HepG2 (cell line): ENCODE measurements at regions not wholly inside any gene's neighbourhood (a gene's known extent, or its start where the extent isn't known, plus 50 kb on each side); places are given as distances from the start of the nearest gene placed in this dataset.

Experiments used
- ATAC-seq: fragments of 200-7000 bp; cut with Tn5 transposase; 3 replicates; pipeline ENCODE4 v1.9.1; 2020; ENCODE audit warnings: mild to moderate bottlenecking, moderate library complexity
- BruUV-seq: library from RNA; stranded (reverse); fragments of 400-500 nt; replicated peaks from 2 replicates; lab custom pipeline; 2021; lab: Mats Ljungman, UMichigan
- CTCF ChIA-PET: fragments of 300-600 bp; formaldehyde crosslinking; extraction: SDS; loops from one replicate; lab custom pipeline; 2021; ENCODE audit warnings: low total read pairs, inconsistent platforms, low intra/inter-chr PET ratio; lab: Yijun Ruan, JAX
- POLR2A ChIA-PET: fragments of 350-600 bp; sonication (Branson Sonifier 250); formaldehyde crosslinking; loops from one replicate; lab custom pipeline; 2020; ENCODE audit warnings: antibody characterized with exemption, inconsistent platforms; lab: Yijun Ruan, JAX
- DNase-seq: peaks from one replicate; pipeline ENCODE4 v3.0.0-alpha.2; 2015; ENCODE audit warnings: low spot score
- FAIRE-seq: peaks from 3 replicates; lab custom pipeline; 2011; peaks lifted over from hg19 to GRCh38; lab: Jason Lieb, UNC
- H2AFZ ChIP-seq: one replicate; pipeline ENCODE4 v1.6.1; 2011; ENCODE audit warnings: low read length, inconsistent platforms
- H3K27ac ChIP-seq: fragments of 300-600 bp; 3 replicates; pipeline ENCODE4 v1.8.0; 2011; ENCODE audit warnings: mixed run types, mild to moderate bottlenecking, mixed read lengths, low read length, inconsistent platforms; ENCODE audit not compliant: insufficient read depth; ENCODE audit errors: extremely low read length
- H3K27me3 ChIP-seq, 2 experiments: fragments of 200-600 bp in 1 of 2; 2 replicates in 1 of 2; 3 replicates in 1 of 2; pipeline versions ENCODE4 v1.6.0 to v1.8.0; 2011; ENCODE audit warnings: low read length in 2 of 2, mild to moderate bottlenecking in 2 of 2, moderate library complexity in 2 of 2, inconsistent platforms in 1 of 2; ENCODE audit not compliant: insufficient read depth in 2 of 2, control insufficient read depth in 1 of 2
- H3K36me3 ChIP-seq, 2 experiments: fragments of 200-600 bp in 1 of 2; replicated peaks in 1 of 2; 2 replicates in 1 of 2; 3 replicates in 1 of 2; pipeline versions ENCODE4 v1.5.1 to v1.8.0; 2011; ENCODE audit warnings: low read length in 2 of 2, inconsistent platforms in 1 of 2; ENCODE audit not compliant: insufficient read depth in 2 of 2, control insufficient read depth in 1 of 2
- H3K4me1 ChIP-seq: 2 replicates; pipeline ENCODE4 v1.5.1; 2012; ENCODE audit warnings: low read length, inconsistent platforms; ENCODE audit not compliant: insufficient read depth
- H3K4me2 ChIP-seq: 2 replicates; pipeline ENCODE4 v1.6.0; 2011; ENCODE audit warnings: low read depth, low read length, inconsistent platforms
- H3K4me3 ChIP-seq, 3 experiments: fragments of 200-600 bp in 1 of 3; sonication (generic), shearing (Covaris generic) in 1 of 3; replicated peaks in 1 of 3; 2 replicates each; pipeline ENCODE4 v1.5.1; 2011 to 2016; ENCODE audit warnings: low read length in 3 of 3, inconsistent platforms in 2 of 3, low read depth in 2 of 3, mild to moderate bottlenecking in 2 of 3, control low read depth in 1 of 3, mixed read lengths in 1 of 3; ENCODE audit not compliant: insufficient read depth in 1 of 3
- H3K79me2 ChIP-seq: one replicate; pipeline ENCODE4 v1.6.1; 2011; ENCODE audit warnings: low read length, inconsistent platforms; ENCODE audit not compliant: insufficient read depth
- H3K9ac ChIP-seq: 2 replicates; pipeline ENCODE4 v1.6.0; 2011; ENCODE audit warnings: mild to moderate bottlenecking, low read depth, low read length, inconsistent platforms; ENCODE audit not compliant: insufficient read depth
- H3K9me3 ChIP-seq: 2 replicates; pipeline ENCODE4 v1.5.1; 2012; ENCODE audit warnings: mild to moderate bottlenecking, low read length
- H4K20me1 ChIP-seq: 2 replicates; pipeline ENCODE4 v1.6.0; 2011; ENCODE audit warnings: inconsistent platforms, mild to moderate bottlenecking, low read length, moderate library complexity; ENCODE audit not compliant: insufficient read depth
- ATF7 ChIP-seq, 2 experiments: fragments of 450-650 bp in 1 of 2; sonication (generic) in 1 of 2; formaldehyde crosslinking in 1 of 2; IDR thresholded peaks; 2 replicates each; pipeline versions ENCODE4 v1.4.0 to v1.6.1; 2016 to 2020; ENCODE audit warnings: antibody characterized with exemption in 1 of 2, mild to moderate bottlenecking in 1 of 2, missing genetic modification reagents in 1 of 2
- CREB1 ChIP-seq, 2 experiments: fragments of 450-650 bp in 1 of 2; IDR thresholded peaks; 2 replicates each; pipeline ENCODE4 v1.6.1; 2016 to 2017; ENCODE audit warnings: control low read depth in 1 of 2, mild to moderate bottlenecking in 1 of 2, missing compliant biosample characterization in 1 of 2, missing genetic modification characterization in 1 of 2
- FOXA1 ChIP-seq, 2 experiments: fragments of 450-650 bp in 1 of 2; sonication (generic) in 1 of 2; formaldehyde crosslinking in 1 of 2; IDR thresholded peaks; 2 replicates each; pipeline versions ENCODE4 v1.4.0 to v1.6.1; 2016 to 2020; ENCODE audit warnings: missing genetic modification reagents in 1 of 2
- KLF11 ChIP-seq: IDR thresholded peaks from 2 replicates; pipeline ENCODE4 v1.6.1; 2016; ENCODE audit warnings: missing compliant biosample characterization
- LCORL ChIP-seq, 2 experiments: fragments of 450-650 bp in 1 of 2; sonication (generic) in 1 of 2; formaldehyde crosslinking in 1 of 2; IDR thresholded peaks; 2 replicates each; pipeline versions ENCODE4 v1.5.0 to v1.6.1; 2017 to 2020; ENCODE audit warnings: antibody characterized with exemption in 1 of 2, missing genetic modification reagents in 1 of 2
- TBP ChIP-seq: sonication (generic); formaldehyde crosslinking; IDR thresholded peaks from 2 replicates; pipeline ENCODE4 v1.5.0; 2020; ENCODE audit warnings: missing genetic modification reagents
- TOPORS ChIP-seq: sonication (generic); formaldehyde crosslinking; IDR thresholded peaks from 2 replicates; pipeline ENCODE4 v1.8.0; 2023; ENCODE audit warnings: mild to moderate bottlenecking, missing genetic modification reagents
- ZFY ChIP-seq: sonication (generic); formaldehyde crosslinking; IDR thresholded peaks from 2 replicates; pipeline ENCODE4 v1.4.0; 2020; ENCODE audit warnings: missing genetic modification reagents
- WGBS: methylation state at CpG from one replicate; pipeline ENCODE4 v1.1.6; 2017; ENCODE audit warnings: low lambda C conversion rate; 5-methylcytosine and 5-hydroxymethylcytosine counted together
- in situ Hi-C: cut with HindIII; loops from 2 replicates; pipeline ENCODE4 v1.10.0; 2017; ENCODE audit warnings: low pct_unique_long_range_greater_than_20kb; ENCODE audit not compliant: extremely low pct_ligation_motif_present
- intact Hi-C: fragments of 100-400 bp; cut with micrococcal nuclease; formaldehyde crosslinking; loops from one replicate; pipeline ENCODE4 v1.10.0; 2022; ENCODE audit not compliant: unreplicated experiment

DNA sequence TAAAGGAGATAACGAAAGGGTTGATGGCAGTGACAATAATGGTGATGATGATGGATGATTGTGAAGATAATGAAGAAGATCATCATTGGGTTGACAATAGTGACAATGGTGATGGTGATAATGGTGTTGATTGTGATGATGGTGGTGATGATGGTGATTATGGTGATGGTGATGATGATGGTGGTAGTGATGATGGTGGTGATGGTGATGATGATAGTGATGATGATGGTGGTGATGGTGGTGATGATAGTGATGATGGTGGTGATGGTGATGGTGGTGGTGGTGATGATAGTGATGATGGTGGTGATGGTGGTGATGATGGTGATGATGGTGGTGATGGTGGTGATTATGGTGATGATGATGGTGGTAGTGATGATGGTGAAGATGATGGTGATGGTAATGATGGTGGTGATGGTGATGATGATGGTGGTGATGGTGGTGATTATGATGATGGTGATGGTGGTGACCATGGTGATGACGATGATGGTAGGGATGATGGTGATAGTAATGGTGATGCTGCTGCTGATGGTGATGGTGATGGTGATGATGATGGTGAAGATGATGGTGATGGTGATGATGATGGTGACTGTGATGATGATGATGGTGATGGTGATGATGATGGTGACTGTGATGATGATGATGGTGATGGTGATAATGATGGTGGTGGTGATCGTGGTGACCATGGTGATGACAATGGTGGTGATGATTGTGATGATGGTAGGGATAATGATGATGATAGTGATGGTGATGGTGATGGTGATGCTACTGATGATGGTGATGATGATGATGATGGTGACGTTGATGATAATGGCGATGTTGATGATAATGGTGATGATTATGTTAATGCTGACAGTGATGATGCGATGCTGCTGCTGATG, 61.6 kb upstream of the NKX1-1 start:
- no peaks in the 10 kb centered on the region for H3K36me3 ChIP-seq
- no peak overlapping the region for H3K27ac ChIP-seq
- H2AFZ ChIP-seq = no peak overlapping the region
- ATAC-seq = no peak
- TF ChIP-seq TOPORS (CRISPR knock-in tag) (no peak), LCORL (IDR thresholded peaks at IDR 0.05) (0 out of 2 replicates have a peak, but pooled peaks have one; percentile 6), LCORL (CRISPR knock-in tag; IDR thresholded peaks at IDR 0.05) (no peak), ZFY (CRISPR knock-in tag) (no peak), TBP (CRISPR knock-in tag) (no peak), FOXA1 (IDR thresholded peaks at IDR 0.05) (0 out of 2 replicates have a peak, but pooled peaks have one; percentile 4), FOXA1 (CRISPR knock-in tag; IDR thresholded peaks at IDR 0.05) (no peak), KLF11 (CRISPR knock-in tag) (no peak), ATF7 (IDR thresholded peaks at IDR 0.05) (peak; percentile 10; the same call in 1 of the 2 replicates), ATF7 (CRISPR knock-in tag; IDR thresholded peaks at IDR 0.05) (no peak), CREB1 (IDR thresholded peaks at IDR 0.05) (peak; percentile 96), CREB1 (CRISPR knock-in tag; IDR thresholded peaks at IDR 0.05) (no peak)
- no peaks in the 10 kb centered on the region for H3K79me2 ChIP-seq
- in situ Hi-C loops (no loop called here), intact Hi-C loops (no loop called here)
- no peaks in the 10 kb centered on the region for H3K9me3 ChIP-seq
- FAIRE-seq = no peak
- BruUV-seq = no TSS peak
- ChIA-PET POLR2A (no interaction called here), CTCF (no interaction called here)
- H3K27me3 ChIP-seq = peaks cover 12 to 43% of the 10 kb centered on the region in 2 experiments; a peak in 3 of 5 replicates
- H4K20me1 ChIP-seq = no peaks in the 10 kb centered on the region
- 11% methylated on average over 6 of the region's 6 CpGs for WGBS
- H3K9ac ChIP-seq = no peak overlapping the region
- H3K4me3 ChIP-seq = no peak overlapping the region
- H3K4me1 ChIP-seq = no peaks in the 10 kb centered on the region
- no peak overlapping the region for H3K4me2 ChIP-seq
- no peak for DNase-seq
